Stimulated activated CD8-positive, alpha-beta memory T cell treated with anti-CD3 and anti-CD28 coated beads, Interleukin-4, amount 100 ng/mL, for 4 hours (primary cell): ENCODE measurements at regions not wholly inside any gene's neighbourhood (a gene's known extent, or its start where the extent isn't known, plus 50 kb on each side); places are given as distances from the start of the nearest gene placed in this dataset.
"Not testable (repeated sequence)": the region's sequence is repeated elsewhere in the genome, so short reads cannot be mapped to it uniquely, and the experiment has no call there.

Experiments
- DNase-seq, 2 donors: peaks; one replicate each; pipeline ENCODE4 v3.0.0-alpha.2; 2020; ENCODE audit warnings: low read depth in 2 of 2, low spot score in 1 of 2

DNA sequence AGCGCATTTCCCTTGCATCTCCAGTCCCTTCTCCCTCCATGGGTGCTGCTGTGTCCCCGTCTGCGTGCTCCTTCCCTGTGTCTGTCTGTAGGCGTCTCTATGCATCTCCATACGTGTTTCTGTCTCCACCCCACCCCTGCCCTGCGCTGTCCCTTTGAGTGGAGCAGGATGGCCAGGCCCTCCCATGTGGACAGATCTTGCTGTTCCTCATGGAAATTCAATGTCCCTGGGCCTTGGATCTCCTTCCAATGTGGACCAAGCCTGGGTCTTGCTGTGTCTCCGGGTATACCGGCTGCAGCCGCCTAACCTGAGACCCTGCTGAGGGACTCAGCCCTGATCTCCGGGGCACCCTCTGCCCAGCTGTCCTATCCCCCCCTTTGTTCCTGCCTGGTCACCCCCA, 172.7 kb downstream of the BMP7 start:
- no peak for DNase-seq

DNA sequence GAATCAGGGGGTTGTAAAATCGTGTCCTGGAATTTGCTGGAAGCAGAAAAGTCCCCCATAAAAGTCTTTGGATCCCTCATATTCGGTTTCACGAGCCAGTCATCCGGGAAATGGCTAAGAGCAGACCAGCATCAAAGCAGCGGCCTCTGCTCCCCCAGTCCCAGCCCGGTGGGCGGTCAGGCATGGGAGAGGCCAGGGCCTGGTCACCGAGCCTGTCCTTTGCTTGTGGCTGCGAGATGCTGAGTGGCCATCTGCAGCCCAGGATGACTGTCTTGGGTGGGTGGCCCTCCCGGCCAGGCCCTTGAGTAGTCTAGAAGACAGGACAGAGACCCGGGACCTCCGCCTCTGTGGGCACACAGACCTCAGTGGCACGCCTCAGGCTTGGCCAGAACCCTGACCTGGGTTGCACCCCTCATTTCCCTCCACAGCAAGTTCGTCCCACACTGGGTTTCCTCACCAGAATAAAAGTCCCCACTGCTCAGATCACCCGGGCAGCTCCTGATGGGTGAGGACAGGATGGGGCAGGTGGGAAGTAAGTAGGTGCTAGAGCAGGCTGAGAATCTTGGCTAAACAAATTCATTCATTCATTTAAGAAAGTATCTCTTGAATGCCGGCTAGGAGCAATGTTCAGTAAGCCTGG, 172.1 kb downstream of the BMP7 start:
- no peak for DNase-seq

DNA sequence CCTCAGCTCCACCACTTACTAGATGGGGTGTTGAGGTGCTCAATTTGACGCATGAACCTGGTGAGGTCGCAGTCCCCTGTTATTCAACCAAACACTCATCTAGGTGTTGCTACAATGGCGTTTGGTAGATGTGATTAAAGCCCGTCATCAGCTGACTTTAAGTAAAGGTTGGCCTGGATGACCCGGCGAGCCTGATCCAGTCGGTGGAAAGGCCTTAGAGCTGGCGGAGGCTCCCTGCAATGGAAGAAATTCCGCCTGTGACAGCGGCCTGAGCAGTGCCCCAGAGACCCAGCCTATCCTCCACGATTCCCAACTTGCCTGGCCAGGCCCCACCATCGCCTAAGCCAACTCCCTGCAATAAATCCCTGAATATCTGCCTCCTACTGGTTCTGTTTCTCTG, 171.4 kb downstream of the BMP7 start:
- DNase-seq: no peak

DNA sequence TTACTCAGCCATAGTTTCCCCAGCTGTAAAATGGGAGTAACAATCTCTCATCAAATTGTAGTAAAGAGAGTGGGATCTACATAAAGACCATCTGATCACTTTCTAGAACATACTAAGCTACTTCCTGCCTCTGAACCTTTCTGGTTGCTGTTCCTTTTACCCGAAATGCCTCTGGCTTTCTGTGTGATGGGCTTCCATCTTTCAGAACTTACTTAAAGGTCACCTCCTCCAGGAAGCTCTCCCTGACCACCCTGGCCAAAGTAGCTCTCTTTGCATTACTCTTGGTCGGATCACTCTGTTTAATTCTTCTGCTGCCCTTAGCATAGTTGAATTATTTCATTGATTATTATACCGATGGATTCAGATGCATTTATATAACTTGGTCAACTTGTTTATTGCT, 171.0 kb downstream of the BMP7 start:
- DNase-seq: no peak

DNA sequence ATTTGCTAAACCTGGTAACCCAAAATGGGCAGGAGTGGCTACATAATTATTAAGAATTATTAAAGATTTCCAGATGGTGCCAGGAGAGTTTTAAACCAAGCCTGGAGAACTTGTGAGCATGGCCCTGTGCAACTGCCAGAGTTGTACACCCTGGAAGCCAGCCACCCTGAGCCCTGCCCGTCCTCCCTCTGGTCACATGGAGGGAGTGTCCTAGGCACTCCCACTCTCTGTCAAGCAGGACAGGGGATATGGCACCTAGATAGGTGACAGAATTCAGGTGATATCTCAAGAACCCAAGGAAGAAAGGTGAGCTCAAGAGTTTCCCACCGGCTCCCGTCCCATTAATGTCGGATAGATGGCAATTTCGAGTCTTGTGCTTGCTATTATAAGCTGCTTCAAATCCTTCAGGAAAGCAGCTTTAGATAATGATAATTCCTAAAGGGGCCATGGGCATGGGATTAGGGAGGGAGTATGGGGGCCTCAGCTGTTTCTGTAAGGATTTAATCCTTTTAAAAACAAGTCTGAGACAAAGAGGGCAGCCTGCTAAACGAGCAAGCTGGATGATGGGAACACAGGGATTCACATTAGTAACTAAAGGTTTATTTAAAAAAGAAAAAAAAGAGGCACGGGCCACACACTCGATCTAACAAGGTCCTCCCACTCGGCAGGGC, 169.1 kb downstream of the BMP7 start:
- DNase-seq: no peak

DNA sequence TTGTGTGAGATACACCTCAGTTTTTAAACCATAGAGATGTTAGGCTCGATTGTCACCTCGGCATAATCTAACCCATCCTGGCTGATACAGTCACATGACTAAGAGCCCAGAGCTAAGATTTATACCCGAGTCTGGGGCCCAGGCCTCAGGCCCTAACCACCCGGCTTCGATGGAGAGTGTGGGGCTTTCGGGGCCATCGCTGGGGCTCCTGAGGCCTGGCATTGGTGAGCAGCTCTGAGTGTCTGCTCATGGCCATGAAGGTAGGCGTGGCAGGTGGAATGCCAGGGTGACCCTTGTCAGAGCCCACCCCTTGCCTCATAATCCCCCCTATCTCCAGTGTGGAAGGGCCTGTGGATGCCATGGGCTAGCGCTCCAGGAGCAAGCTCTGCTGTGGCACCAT, 164.3 kb downstream of the BMP7 start:
- no peak for DNase-seq

DNA sequence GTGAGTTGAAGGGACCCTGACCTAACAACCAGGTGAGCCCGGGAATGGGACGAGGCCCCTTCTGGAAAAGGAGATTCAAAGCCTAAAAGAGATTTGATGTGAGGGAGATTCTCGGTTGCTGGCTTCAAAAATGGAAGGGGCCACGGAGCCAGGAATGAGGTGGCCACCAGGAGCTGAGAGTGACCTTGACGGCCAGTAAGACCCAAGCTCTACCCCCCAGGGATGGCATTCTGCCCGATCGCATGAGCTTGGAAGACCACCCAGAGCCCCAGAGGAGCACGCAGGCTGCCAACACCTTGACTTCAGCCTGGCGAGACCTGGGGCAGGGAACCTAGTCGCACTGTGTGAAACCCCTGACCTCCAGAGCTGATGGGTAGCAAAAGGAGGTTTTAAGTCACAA, 163.9 kb downstream of the BMP7 start:
- no peak for DNase-seq

DNA sequence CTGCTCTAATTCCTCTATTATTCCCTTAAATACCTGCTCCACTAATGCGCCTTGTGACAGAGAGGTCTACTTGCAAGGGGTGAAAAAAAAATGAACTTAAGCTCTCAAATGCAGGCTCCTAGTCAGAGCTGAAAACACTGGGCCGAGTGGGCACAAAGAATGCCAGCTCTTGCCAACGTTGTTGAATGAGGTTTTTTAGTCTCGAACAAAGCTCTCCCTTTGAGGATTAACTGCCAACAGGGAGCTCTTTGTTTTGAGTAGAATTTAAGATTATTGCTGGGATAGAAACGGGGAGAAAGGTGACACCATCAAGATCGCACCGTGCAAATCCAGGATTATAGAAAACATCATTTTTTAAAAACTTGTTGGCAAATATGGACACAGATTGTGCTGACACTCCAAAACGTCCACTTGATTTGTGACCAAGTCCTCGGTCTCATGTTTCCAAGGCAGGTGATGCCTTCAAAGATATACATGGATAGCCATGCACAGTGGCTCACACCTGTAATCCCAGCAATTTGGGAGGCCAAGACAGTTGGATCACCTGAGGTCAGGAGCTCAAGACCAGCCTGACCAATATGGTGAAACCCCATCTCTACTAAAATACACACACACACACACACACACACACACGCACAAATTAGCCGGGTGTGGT, 163.2 kb downstream of the BMP7 start:
- DNase-seq: no peak

DNA sequence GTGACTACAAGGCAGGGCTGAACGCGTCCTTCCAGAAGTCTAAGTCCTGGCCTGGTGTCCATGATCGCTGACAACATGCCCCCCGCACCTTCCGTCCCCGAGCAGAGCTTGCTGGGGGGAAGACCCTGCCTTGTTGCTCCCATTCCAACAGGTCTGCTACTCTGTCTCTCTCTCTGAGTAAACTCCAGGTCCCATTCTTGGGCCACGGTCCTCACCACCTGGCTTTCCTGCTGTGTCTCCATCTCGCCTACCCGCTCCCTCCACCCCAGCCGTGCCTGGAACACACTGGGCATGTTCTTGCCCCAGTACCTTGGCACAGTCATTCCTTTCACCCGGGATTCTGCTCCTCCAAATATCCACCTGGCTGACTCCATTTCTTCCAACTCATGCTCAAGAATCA, 162.3 kb downstream of the BMP7 start:
- DNase-seq: no peak

DNA sequence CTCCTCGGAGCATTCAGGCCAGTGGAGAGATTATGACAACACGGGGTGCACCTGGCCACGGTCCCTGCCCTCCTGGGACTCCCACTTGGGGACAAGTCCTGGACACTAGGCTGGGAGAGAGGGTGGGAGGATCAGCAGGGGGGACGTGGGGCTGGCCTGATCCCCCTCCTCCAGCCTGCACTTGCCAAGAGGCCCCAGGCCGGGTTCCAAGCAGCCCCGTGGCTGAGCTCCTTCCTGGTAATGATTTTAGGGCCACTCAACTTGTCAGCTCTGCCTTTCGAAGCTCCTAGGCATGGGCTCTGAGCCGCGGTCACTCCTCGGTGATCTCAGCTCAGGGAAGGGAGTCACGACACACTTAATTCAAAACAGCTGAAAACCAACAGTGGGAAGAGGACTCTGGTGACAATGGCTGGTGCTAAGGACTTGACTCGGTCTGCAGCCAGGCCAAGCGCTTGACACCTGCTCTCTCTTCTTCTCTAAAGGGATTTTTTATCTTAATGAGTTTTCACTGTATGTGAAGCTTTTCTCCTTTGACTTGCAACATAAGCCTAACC, 161.7 kb downstream of the BMP7 start:
- DNase-seq: no peak

DNA sequence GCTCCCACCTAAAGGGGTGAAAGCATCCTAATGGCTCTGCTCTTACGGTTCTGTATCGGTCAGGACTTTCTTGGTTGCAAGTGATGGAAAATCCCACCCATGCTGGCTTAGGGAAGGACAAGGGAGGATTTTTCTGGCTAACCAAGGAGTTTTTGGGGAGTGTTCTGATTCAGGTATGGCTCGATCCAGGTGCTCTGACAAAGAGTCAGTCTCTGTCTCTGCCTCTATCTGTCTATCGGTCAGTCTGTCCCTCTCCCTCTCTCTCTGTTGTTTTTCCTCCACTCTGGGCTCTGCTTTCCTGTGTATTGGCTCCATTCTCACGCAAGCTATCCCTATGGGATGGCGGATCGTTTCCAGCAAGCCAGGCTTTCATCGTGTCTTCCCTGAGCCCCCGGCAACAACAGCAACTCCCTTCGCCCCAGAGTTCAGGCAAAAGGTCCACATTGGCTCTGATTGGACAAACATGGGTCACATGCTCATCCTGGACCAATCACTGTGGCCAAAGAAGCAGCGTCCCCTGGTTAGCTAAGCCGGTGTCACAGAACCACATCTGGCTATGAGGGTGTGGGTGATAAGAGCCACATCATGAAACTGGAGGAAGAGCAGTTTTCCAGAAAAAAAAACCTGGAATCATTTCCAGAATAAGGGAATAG, 160.3 kb downstream of the BMP7 start:
- no peak for DNase-seq

DNA sequence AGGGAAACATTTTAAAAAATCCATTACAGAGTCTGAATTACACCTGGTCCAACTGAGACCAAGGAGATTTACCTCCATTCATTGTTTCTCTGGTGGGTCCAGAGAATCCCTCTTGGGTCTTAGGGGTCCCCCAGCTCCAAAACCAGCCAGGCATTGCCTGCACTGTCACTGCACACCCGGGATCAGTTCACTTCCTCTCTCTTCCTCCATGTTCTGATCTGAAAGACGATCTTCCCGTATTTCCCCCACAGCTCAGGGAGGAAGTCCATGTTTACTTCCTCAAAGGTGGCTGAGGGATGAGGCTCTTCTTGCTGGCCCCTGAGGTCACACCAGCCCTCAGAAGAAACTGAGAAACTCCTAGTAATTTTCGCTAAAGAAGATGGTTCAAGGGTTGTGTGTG, 159.7 kb downstream of the BMP7 start:
- no peak for DNase-seq

DNA sequence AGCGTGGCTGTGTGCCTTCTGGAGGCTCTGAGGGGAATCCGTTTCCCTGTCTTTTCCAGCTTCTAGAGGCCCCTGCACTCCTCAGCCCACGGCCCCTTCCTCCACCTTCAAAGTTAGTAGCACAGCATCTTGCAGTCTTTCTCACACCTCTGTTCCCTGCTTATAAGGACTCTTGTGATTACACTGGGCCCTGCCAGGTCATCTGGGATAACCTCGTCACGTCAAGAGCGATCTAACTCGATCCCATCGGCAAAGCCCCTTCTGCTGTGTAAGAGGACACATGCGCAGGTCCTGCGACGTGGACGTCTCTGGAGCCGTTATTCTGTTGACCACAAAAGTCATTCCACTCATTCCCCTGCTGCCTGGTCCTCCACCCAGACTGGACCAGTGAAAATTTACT, 159.2 kb downstream of the BMP7 start:
- no peak for DNase-seq

DNA sequence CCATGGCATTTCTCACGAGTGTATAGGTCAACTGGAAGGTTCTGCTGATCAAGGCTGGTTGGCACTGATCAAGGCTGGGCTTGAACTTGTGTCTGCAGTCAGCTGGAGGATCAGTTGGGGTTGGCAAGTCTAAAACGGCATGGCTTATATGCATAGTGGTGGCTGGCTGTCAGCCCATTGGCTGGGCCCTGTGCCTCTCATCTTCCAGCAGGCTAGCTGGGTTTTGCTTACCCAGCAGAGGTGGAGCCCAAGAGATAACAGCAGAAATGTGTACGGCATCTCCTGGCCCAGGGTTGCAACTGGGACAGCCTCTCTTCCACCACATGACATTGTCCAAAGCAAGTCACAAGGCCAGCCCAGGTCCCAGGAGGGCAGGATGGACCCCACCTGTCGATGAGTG, 158.2 kb downstream of the BMP7 start:
- no peak for DNase-seq

DNA sequence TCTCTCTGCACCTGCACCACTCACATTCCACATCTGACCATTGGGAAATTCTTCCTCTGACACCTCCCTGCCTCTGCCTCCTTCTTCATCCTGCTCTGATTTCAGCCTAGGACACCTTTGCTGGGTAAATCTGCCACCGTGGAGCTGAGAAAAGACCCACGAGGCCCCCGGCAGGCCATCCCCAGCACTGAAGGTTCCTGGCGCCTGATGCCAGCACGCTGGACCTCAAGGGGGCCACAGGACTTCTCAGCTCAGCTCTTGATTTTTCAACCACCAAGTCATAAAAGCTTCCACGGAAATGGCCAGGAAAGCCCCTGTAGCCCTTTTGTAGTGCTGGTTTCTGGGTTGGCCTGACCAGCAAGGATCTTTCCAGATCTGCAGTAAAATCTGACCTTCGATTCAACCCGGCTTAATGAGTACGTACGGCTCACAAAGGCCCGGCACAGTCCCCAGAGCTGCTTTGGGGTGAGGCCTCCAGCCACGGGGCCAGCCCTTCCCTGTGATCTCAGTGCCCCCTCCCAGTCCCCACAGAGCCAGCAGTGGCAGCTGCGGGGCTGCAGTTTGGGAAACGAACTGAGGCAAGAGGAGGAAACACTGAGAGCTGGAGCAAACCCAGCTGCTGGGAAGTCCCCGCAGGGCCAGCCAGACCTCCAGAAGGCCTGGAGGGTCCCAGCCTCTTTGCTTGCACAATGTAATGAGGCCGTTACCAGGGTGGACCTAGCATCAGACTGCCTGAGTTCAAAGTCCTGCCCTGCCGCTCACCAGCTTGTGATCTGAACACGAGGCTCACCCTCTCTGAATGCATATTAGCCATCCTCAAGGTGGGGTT, 157.5 kb downstream of the BMP7 start:
- DNase-seq: no peak

DNA sequence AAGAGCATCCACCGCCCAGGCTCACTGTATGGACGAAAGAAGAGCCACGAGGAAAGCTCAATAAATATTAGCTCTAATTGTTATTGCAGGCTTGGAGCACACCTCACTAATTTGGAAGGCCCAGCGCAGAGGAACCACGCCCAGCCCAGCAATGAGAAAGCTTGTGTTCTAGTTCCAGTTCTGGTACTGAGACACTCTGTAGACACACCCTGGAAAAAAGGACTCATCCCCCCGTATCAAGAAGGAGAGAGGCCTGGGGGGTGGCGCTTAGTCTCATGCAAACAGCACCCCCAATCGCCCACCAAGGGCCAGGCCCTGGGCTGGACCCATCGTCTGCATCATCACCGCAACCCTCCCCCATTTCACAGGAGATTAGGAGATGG, 156.9 kb downstream of the BMP7 start:
- no peak for DNase-seq

DNA sequence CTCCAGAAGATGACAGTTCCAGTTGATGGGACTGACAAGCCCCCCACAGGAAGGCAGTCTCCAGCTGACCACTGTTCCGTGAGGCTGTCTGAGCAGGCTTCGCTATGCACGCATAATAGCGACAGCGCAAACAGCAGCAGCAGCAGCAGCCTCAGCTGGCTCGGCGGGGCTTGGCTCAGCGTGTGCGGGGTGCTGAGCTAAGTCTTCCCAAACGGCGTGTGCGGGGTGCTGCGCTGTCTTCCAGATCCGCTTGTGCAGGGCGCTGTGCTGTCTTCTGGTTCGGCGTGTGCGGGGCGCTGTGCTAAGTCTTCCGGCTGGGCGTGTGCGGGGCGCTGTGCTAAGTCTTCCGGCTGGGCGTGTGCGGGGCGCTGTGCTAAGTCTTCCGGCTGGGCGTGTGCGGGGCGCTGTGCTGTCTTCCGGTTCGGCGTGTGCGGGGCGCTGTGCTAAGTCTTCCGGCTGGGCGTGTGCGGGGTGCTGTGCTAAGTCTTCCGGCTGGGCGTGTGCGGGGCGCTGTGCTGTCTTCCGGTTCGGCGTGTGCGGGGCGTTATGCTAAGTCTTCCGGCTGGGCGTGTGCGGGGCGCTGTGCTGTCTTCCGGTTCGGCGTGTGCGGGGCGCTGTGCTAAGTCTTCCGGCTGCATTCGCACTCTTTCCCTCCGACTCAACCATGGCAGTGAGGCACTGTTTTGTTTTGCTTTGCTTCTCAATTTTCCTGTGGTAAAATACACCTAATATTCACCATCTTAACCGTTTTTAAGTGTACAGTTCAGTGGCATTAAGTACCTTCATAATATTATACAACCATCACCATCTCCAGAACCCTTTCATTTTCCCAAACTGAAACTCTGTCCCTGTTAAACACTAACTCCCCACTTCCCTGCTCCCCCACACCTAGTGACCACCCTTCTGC, 156.1 kb downstream of the BMP7 start:
- DNase-seq: not testable (repeated sequence)

DNA sequence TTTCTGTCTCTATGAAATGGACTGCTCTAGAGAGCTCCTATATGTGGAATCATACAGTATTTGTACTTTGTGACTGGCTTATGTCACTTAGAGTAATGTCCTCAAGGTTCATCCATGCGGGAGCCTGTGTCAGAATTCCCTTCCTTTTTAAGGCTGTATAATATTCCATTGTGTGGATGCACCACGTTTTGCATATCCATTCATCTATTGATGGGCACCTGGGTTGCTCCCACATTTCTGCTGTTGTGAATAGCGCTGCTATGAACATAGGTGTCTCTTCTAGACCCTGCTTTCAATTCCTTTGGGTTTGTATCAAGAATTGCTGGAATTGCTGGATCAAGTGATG, 155.4 kb downstream of the BMP7 start:
- DNase-seq: no peak

DNA sequence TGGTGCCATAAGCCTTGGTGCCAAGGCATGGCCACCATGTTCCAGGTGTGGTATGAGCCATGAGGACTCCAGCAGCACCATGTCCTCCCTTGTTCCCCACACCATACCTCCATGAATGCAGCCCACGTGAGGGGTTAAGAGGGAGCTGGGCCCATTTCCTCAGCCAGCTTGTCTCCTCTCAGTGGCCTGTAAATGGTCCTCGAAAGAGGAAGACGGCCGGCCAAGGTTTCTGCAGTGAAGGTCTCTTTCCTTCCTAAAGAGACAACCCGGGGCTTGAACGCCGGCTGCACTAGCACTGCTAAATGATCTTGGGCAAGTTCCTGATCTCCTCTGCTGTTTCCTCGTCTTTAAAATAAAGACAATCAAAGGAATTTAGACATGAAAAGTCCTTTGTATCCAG, 154.0 kb downstream of the BMP7 start:
- DNase-seq: no peak

DNA sequence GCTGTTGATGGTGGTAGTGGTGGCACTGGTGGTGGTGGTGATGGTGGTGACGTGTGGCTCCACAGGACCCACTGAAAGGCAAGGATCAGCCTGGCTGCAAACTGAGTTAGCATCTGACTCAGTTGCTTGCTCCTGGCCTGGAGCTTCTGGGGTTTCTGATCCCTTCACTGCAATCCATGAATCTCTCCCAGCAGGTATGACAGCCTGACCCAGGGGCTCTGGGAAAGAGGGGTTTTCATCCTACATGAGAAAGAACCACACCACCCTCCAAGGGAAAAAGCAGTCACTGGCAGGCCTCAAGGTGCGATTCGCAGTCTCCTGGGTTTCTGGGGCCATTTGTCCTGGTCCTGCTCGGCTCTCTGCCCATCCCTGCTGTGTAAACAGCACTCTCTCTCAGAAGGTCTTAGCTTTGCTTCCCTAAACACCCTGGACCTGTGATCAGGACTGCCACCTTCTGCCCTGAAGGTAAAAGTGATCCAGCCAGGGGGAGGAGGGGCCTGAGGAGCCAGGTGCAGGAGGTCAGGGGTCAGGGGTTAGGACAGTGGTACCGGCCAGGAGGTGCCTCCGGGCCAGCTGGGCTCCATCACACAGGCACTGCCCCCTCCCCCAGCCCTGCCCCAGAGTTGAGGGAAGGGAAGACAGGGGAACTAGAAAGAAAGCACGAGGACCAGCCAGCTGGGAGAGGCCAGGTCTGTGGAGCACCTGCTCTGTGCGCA, 152.0 kb downstream of the BMP7 start:
- no peak for DNase-seq
